Trophoblast cell (in vitro differentiated cells and primary cell): ENCODE measurements at regions not wholly inside any gene's neighbourhood (a gene's known extent, or its start where the extent isn't known, plus 50 kb on each side); places are given as distances from the start of the nearest gene placed in this dataset.
A peak's percentile ranks its signal among the peaks of the same experiment; 100 is the strongest.

Source experiments
- DNase-seq, 2 donors: peaks; one replicate each; pipeline ENCODE4 v3.0.0-alpha.2; 2016
- H2AFZ ChIP-seq: 2 replicates; pipeline ENCODE4 v1.6.1; 2013; ENCODE audit warnings: low read length, moderate library complexity, mild to moderate bottlenecking; ENCODE audit not compliant: insufficient read depth, poor library complexity
- H2AK5ac ChIP-seq: 2 replicates; pipeline ENCODE4 v1.6.1; 2013; ENCODE audit warnings: mild to moderate bottlenecking, low read length
- H2BK120ac ChIP-seq: 2 replicates; pipeline ENCODE4 v1.6.1; 2013; ENCODE audit warnings: low read length, mild to moderate bottlenecking, moderate library complexity; ENCODE audit not compliant: insufficient read depth, poor library complexity
- H2BK12ac ChIP-seq: 2 replicates; pipeline ENCODE4 v1.6.1; 2013; ENCODE audit warnings: mild to moderate bottlenecking, low read length, moderate library complexity
- H2BK5ac ChIP-seq: 2 replicates; pipeline ENCODE4 v1.6.1; 2013; ENCODE audit warnings: low read length, low read depth, moderate library complexity, mild to moderate bottlenecking; ENCODE audit not compliant: poor library complexity
- H3K14ac ChIP-seq: 2 replicates; pipeline ENCODE4 v1.6.1; 2013; ENCODE audit warnings: mild to moderate bottlenecking, low read length
- H3K18ac ChIP-seq: 2 replicates; pipeline ENCODE4 v1.6.1; 2013; ENCODE audit warnings: mild to moderate bottlenecking, low read length
- H3K23ac ChIP-seq: 2 replicates; pipeline ENCODE4 v1.6.1; 2013; ENCODE audit warnings: low read length
- H3K27ac ChIP-seq: 2 replicates; pipeline ENCODE4 v1.5.1; 2013; ENCODE audit warnings: low read depth, mild to moderate bottlenecking, inconsistent platforms, low read length, moderate library complexity
- H3K27me3 ChIP-seq: 2 replicates; pipeline ENCODE4 v1.6.1; 2013; ENCODE audit warnings: inconsistent platforms, mild to moderate bottlenecking, low read length, moderate library complexity; ENCODE audit not compliant: insufficient read depth
- H3K36me3 ChIP-seq, 2 experiments: 1 replicate in 1 of 2; 2 replicates in 1 of 2; pipeline ENCODE4 v1.6.1; 2013; ENCODE audit warnings: low read length in 2 of 2, mild to moderate bottlenecking in 2 of 2, moderate library complexity in 1 of 2; ENCODE audit not compliant: insufficient read depth in 2 of 2, control insufficient read depth in 1 of 2
- H3K4ac ChIP-seq: 2 replicates; pipeline ENCODE4 v1.6.1; 2013; ENCODE audit warnings: low read depth, mild to moderate bottlenecking, low read length, moderate library complexity
- H3K4me1 ChIP-seq, 2 experiments: 1 replicate in 1 of 2; 2 replicates in 1 of 2; pipeline ENCODE4 v1.6.1; 2013; ENCODE audit warnings: low read length in 2 of 2, mild to moderate bottlenecking in 2 of 2, moderate library complexity in 1 of 2; ENCODE audit not compliant: insufficient read depth in 2 of 2, control insufficient read depth in 1 of 2
- H3K4me2 ChIP-seq: 2 replicates; pipeline ENCODE4 v1.6.1; 2013; ENCODE audit warnings: inconsistent platforms, mild to moderate bottlenecking, low read length, moderate library complexity
- H3K4me3 ChIP-seq: 2 replicates; pipeline ENCODE4 v1.5.1; 2013; ENCODE audit warnings: mild to moderate bottlenecking, low read depth, low read length, inconsistent platforms
- H3K79me1 ChIP-seq: one replicate; pipeline ENCODE4 v1.6.1; 2013; ENCODE audit warnings: low read length
- H3K79me2 ChIP-seq: 2 replicates; pipeline ENCODE4 v1.6.1; 2013; ENCODE audit warnings: low read length, mild to moderate bottlenecking; ENCODE audit not compliant: control insufficient read depth, insufficient read depth, poor library complexity
- H3K9ac ChIP-seq: 2 replicates; pipeline ENCODE4 v1.6.1; 2013; ENCODE audit warnings: mild to moderate bottlenecking, low read length
- H3K9me3 ChIP-seq: 2 replicates; pipeline ENCODE4 v1.6.1; 2013; ENCODE audit warnings: low read depth, mild to moderate bottlenecking, control low read depth, inconsistent platforms, low read length; ENCODE audit not compliant: insufficient read depth
- H4K12ac ChIP-seq: 2 replicates; pipeline ENCODE4 v1.6.1; 2013; ENCODE audit warnings: low read depth, mild to moderate bottlenecking, low read length, moderate library complexity
- H4K8ac ChIP-seq: 2 replicates; pipeline ENCODE4 v1.6.1; 2013; ENCODE audit warnings: low read depth, mild to moderate bottlenecking, low read length, moderate library complexity
- H4K91ac ChIP-seq: one replicate; pipeline ENCODE4 v1.6.1; 2013; ENCODE audit warnings: low read depth, mild to moderate bottlenecking, low read length, moderate library complexity
- WGBS: extraction: QIAGEN DNeasy Blood & Tissue Kit; methylation state at CpG from one replicate; pipeline ENCODE4 v1.1.7; 2013; ENCODE audit warnings: missing lambda C conversion rate; ENCODE audit not compliant: insufficient read length, insufficient coverage; ENCODE audit errors: extremely low coverage; 5-methylcytosine and 5-hydroxymethylcytosine counted together

DNA sequence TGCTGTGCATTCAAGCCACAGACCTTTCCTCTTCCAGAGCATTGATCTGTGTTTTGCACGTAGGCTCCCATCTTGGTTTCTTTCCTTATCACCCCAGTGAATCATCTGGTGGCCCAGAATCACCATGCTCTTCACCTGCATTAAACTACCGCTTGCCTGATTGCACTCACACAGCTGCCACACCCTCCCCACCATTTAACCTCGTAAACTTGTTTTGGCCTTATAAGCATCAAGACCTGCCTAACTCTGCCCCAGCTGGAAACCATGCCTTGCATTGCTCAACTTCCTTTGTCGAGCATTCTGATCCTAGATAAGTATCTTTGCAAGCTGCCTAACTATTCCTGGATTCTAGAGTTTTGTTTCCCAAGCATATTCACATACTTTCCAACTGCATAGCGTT, 369.6 kb upstream of the SEMA6A start:
- peak overlapping the region; percentile 90 for H3K27ac ChIP-seq
- peak overlapping the region; percentile 61 for H2BK120ac ChIP-seq
- H4K8ac ChIP-seq = peak overlapping the region; percentile 56
- peak overlapping the region; percentile 70 for H3K18ac ChIP-seq
- peak overlapping the region; percentile 18 for H3K4me2 ChIP-seq
- H2AFZ ChIP-seq = no peak overlapping the region
- peak overlapping the region; percentile 86 for H2BK5ac ChIP-seq
- H2AK5ac ChIP-seq = no peak overlapping the region
- peak overlapping the region; percentile 77 for H4K91ac ChIP-seq
- H4K12ac ChIP-seq = no peak overlapping the region
- no peaks in the 10 kb centered on the region for H3K9me3 ChIP-seq
- peak overlapping the region; percentile 77 for H3K14ac ChIP-seq
- peak overlapping the region; percentile 51 for H2BK12ac ChIP-seq
- H3K4ac ChIP-seq = peak overlapping the region; percentile 32
- H3K9ac ChIP-seq = no peak overlapping the region
- H3K79me1 ChIP-seq = peaks cover 31% of the 10 kb centered on the region
- H3K4me1 ChIP-seq = peaks cover 9 to 11% of the 10 kb centered on the region in 2 experiments
- WGBS = no CpG with 5 or more reads among the region's 5 CpGs
- no peaks in the 10 kb centered on the region for H3K36me3 ChIP-seq
- H3K23ac ChIP-seq = no peak overlapping the region
- H3K79me2 ChIP-seq = peaks cover 2% of the 10 kb centered on the region
- H3K4me3 ChIP-seq = no peak overlapping the region
- no peaks in the 10 kb centered on the region for H3K27me3 ChIP-seq
- peak; percentile 95 to 98 for DNase-seq

DNA sequence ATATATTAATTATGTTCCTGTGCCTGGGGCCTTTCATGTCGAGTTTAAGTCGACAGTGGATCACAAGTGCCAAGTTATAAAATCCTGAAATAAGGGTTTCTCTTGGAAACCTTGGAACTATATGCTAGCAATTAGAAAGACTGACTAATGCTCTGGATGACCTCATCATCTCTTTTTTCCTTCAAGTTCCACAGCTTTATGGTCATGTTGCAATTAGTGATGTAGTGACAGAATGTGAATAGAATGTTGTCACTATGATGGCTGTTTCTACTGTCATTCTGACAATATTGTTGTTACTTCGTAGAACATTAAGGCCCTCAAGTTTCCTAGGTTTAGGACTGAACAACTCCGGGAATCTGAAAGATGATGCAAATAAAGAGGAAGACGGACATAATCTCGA, 368.0 kb upstream of the SEMA6A start:
- no peak overlapping the region for H3K18ac ChIP-seq
- no peak overlapping the region for H4K8ac ChIP-seq
- H3K4ac ChIP-seq = no peak overlapping the region
- H3K9ac ChIP-seq = no peak overlapping the region
- no peaks in the 10 kb centered on the region for H3K27me3 ChIP-seq
- H3K9me3 ChIP-seq = no peaks in the 10 kb centered on the region
- H3K23ac ChIP-seq = no peak overlapping the region
- no CpG with 5 or more reads among the region's 6 CpGs for WGBS
- no peak overlapping the region for H2AFZ ChIP-seq
- H3K4me3 ChIP-seq = no peak overlapping the region
- no peak overlapping the region for H2AK5ac ChIP-seq
- peak overlapping the region; percentile 69 for H2BK12ac ChIP-seq
- no peak overlapping the region for H4K12ac ChIP-seq
- peak overlapping the region; percentile 42 for H3K27ac ChIP-seq
- no peak overlapping the region for H3K4me2 ChIP-seq
- H3K4me1 ChIP-seq = peaks cover 9 to 12% of the 10 kb centered on the region in 2 experiments
- no peak overlapping the region for H4K91ac ChIP-seq
- peak overlapping the region; percentile 53 for H3K14ac ChIP-seq
- H2BK120ac ChIP-seq = peak overlapping the region; percentile 94
- DNase-seq = peak; percentile 4 to 84
- H3K36me3 ChIP-seq = no peaks in the 10 kb centered on the region
- H3K79me1 ChIP-seq = peaks cover 34% of the 10 kb centered on the region
- H2BK5ac ChIP-seq = peak overlapping the region; percentile 38
- peaks cover 2% of the 10 kb centered on the region for H3K79me2 ChIP-seq

DNA sequence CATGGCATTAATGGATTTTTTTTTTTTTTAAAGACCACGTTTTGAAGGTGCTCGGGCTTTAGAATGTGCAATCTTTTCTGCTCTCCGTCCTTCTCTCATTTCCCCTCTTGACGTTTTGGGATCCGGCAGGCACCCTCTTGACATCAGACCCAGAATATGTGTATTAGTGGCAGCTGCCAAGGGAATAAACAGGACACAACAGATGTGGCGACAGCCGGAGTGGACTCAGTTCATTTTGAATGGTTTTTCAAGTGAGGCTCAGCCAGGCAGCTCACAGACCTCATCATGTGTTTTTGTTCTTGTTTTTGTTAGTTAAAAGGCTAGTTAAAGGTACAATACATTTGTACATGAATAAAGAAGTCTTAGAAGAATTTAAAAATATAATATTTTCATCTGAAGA, 365.0 kb upstream of the SEMA6A start:
- Histone ChIP-seq H4K8ac (peak overlapping the region; percentile 74), H3K36me3 (no peaks in the 10 kb centered on the region), H3K27ac (peak overlapping the region; percentile 21), H2BK12ac (peak overlapping the region; percentile 94), H3K27me3 (no peaks in the 10 kb centered on the region), H3K18ac (peak overlapping the region; percentile 80), H3K4ac (no peak overlapping the region), H3K4me1 (peaks cover 9 to 12% of the 10 kb centered on the region in 2 experiments), H3K23ac (no peak overlapping the region), H2AK5ac (no peak overlapping the region), H4K12ac (no peak overlapping the region), H3K4me2 (no peak overlapping the region), H3K14ac (peak overlapping the region; percentile 75), H3K79me2 (peaks cover 2% of the 10 kb centered on the region), H2AFZ (peak overlapping the region; percentile 45), H2BK5ac (peak overlapping the region; percentile 33), H3K79me1 (peaks cover 23% of the 10 kb centered on the region), H3K4me3 (no peak overlapping the region), H3K9ac (no peak overlapping the region), H4K91ac (peak overlapping the region; percentile 91), H2BK120ac (peak overlapping the region; percentile 88), H3K9me3 (no peaks in the 10 kb centered on the region)
- DNase-seq = no peak
- no CpG with 5 or more reads among the region's 7 CpGs for WGBS

DNA sequence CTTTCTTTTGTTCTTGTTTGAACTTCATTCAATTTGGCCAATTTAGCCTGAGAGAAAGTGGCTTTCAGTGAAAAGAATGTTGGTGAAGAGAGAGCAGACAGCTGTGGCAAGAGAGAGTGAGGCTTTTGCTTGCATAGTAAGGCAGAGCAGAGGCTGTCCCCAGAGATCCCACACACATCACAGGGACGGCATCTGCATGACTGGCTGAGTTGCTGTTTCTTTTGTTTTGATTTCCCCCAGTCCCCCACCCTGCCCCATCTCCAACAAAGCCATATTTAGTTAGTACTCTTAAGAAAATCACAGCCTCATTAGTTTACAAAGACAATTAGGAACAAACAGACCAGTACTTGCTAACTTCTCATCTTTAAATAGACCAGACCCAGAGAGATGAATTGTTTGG, 363.9 kb upstream of the SEMA6A start:
- Histone ChIP-seq H4K91ac (no peak overlapping the region), H2AK5ac (no peak overlapping the region), H3K79me2 (peaks cover 2% of the 10 kb centered on the region), H3K4ac (no peak overlapping the region), H3K9me3 (no peaks in the 10 kb centered on the region), H2BK120ac (no peak overlapping the region), H2AFZ (no peak overlapping the region), H3K79me1 (peaks cover 18% of the 10 kb centered on the region), H3K4me2 (no peak overlapping the region), H2BK5ac (no peak overlapping the region), H3K23ac (no peak overlapping the region), H3K9ac (no peak overlapping the region), H3K36me3 (no peaks in the 10 kb centered on the region), H3K14ac (no peak overlapping the region), H3K27me3 (no peaks in the 10 kb centered on the region), H3K4me1 (peaks cover 4 to 9% of the 10 kb centered on the region in 2 experiments), H4K12ac (no peak overlapping the region), H3K4me3 (no peak overlapping the region), H4K8ac (no peak overlapping the region), H3K27ac (peak overlapping the region; percentile 38), H2BK12ac (no peak overlapping the region), H3K18ac (no peak overlapping the region)
- DNase-seq = no peak
- no CpG with 5 or more reads among the region's 1 CpG for WGBS
